Esophagus squamous epithelium (tissue), 5 donors: ENCODE measurements at regions not wholly inside any gene's neighbourhood (a gene's known extent, or its start where the extent isn't known, plus 50 kb on each side); places are given as distances from the start of the nearest gene placed in this dataset.
"Not testable (repeated sequence)": the region's sequence is repeated elsewhere in the genome, so short reads cannot be mapped to it uniquely, and the experiment has no call there.

ENCODE experiments used
- DNase-seq: peaks from one replicate; lab custom pipeline; 2025; lab: John Stamatoyannopoulos, UW
- H3K27ac ChIP-seq, 4 donors: fragments of 200-600 bp; sonication (generic); one replicate each; pipeline ENCODE4 v1.5.1; 2016 to 2019; ENCODE audit warnings: mild to moderate bottlenecking in 1 of 4
- H3K27me3 ChIP-seq, 4 donors: fragments of 200-600 bp; sonication (generic); 1 replicate in 3 of 4; 2 replicates in 1 of 4; pipeline versions ENCODE4 v1.5.1 to v1.6.0; 2017 to 2021; ENCODE audit warnings: antibody characterized with exemption in 1 of 4
- H3K36me3 ChIP-seq, 3 donors: fragments of 200-600 bp; sonication (generic); one replicate each; pipeline ENCODE4 v1.5.1; 2016 to 2019
- H3K4me1 ChIP-seq, 3 donors: fragments of 200-600 bp; sonication (generic); one replicate each; pipeline ENCODE4 v1.5.1; 2017 to 2019
- H3K4me3 ChIP-seq, 4 donors: fragments of 200-600 bp; sonication (generic); 1 replicate in 3 of 4; 2 replicates in 1 of 4; pipeline ENCODE4 v1.5.1; 2016 to 2019; ENCODE audit warnings: mild to moderate bottlenecking in 2 of 4, moderate library complexity in 1 of 4
- H3K9me3 ChIP-seq, 3 donors: fragments of 200-600 bp; sonication (generic); one replicate each; pipeline ENCODE4 v1.5.1; 2016 to 2019
- CTCF ChIP-seq, 6 experiments: fragments of 450-650 bp in 4 of 6; fragments of 200-600 bp in 2 of 6; sonication (generic) in 2 of 6; IDR thresholded peaks; one replicate each; pipeline ENCODE4 v1.5.1; 2016 to 2019; ENCODE audit warnings: antibody characterized with exemption in 6 of 6, mild to moderate bottlenecking in 4 of 6, moderate library complexity in 4 of 6
- POLR2A ChIP-seq, 4 donors: fragments of 450-650 bp; IDR thresholded peaks; one replicate each; pipeline ENCODE4 v1.6.1; 2017; ENCODE audit warnings: antibody characterized with exemption in 4 of 4, mild to moderate bottlenecking in 4 of 4, moderate library complexity in 3 of 4
- WGBS, 2 donors: methylation state at CpG; one replicate each; pipeline ENCODE4 v1.1.5; 2018; 5-methylcytosine and 5-hydroxymethylcytosine counted together
- intact Hi-C: fragments of 100-400 bp; cut with DNase I; formaldehyde crosslinking; loops from one replicate; pipeline ENCODE4 v1.15.0; 2022
- donor health status: DM: yes; HTN: yes; CAD: no.

- WGBS, 2 donors = 59 to 81% methylated on average over 10 to 11 of the region's 11 CpGs
- Histone ChIP-seq H3K36me3 (no peaks in the 10 kb centered on the region), H3K27ac (no peak overlapping the region), H3K4me1 (no peaks in the 10 kb centered on the region), H3K9me3 (no peaks in the 10 kb centered on the region), H3K4me3 (no peak overlapping the region), H3K27me3 (peaks cover 0 to 36% (median 0%) of the 10 kb centered on the region in 4 donors)
- TF ChIP-seq POLR2A (IDR thresholded peaks at IDR 0.05) = no peak
- TF ChIP-seq CTCF (IDR thresholded peaks at IDR 0.05) = no peak
- no peak for DNase-seq
- intact Hi-C loops = no loop called here
Observed at GRCh38 chr10:131554821-131555220, 243.3 kb upstream of the TCERG1L start.

- no peak overlapping the region for H3K27ac ChIP-seq
- WGBS, 2 donors = 28 to 77% methylated on average over 4 to 5 of the region's 7 CpGs
- no peaks in the 10 kb centered on the region for H3K4me1 ChIP-seq
- H3K36me3 ChIP-seq = no peaks in the 10 kb centered on the region
- no peak for TF ChIP-seq CTCF (IDR thresholded peaks at IDR 0.05)
- no peak for TF ChIP-seq POLR2A (IDR thresholded peaks at IDR 0.05)
- no peak for DNase-seq
- peaks cover 0 to 42% (median 0%) of the 10 kb centered on the region in 4 donors for H3K27me3 ChIP-seq
- H3K4me3 ChIP-seq = no peak overlapping the region
- no peaks in the 10 kb centered on the region for H3K9me3 ChIP-seq
- intact Hi-C loops = no loop called here
Observed at GRCh38 chr10:131555406-131555805, 243.9 kb upstream of the TCERG1L start.

- 59 to 63% methylated on average over 11 to 17 of the region's 17 CpGs for WGBS, 2 donors
- Histone ChIP-seq H3K4me3 (no peak overlapping the region), H3K27ac (no peak overlapping the region), H3K9me3 (no peaks in the 10 kb centered on the region), H3K27me3 (peaks cover 0 to 51% (median 0%) of the 10 kb centered on the region in 4 donors), H3K4me1 (no peaks in the 10 kb centered on the region), H3K36me3 (no peaks in the 10 kb centered on the region)
- no peak for TF ChIP-seq POLR2A (IDR thresholded peaks at IDR 0.05)
- TF ChIP-seq CTCF (IDR thresholded peaks at IDR 0.05) = no peak
- intact Hi-C loops = no loop called here
- DNase-seq = no peak
Observed at GRCh38 chr10:131556061-131556896, 244.8 kb upstream of the TCERG1L start.

GRCh38 chr10:131556897-131557495 is 245.5 kb upstream of the TCERG1L start:
- Histone ChIP-seq H3K27ac (no peak overlapping the region), H3K4me1 (no peaks in the 10 kb centered on the region), H3K9me3 (no peaks in the 10 kb centered on the region), H3K36me3 (no peaks in the 10 kb centered on the region), H3K4me3 (no peak overlapping the region), H3K27me3 (peaks cover 0 to 54% (median 0%) of the 10 kb centered on the region in 4 donors)
- intact Hi-C loops = no loop called here
- TF ChIP-seq POLR2A (IDR thresholded peaks at IDR 0.05) = no peak
- no peak for TF ChIP-seq CTCF (IDR thresholded peaks at IDR 0.05)
- 28 to 64% methylated on average over 8 to 12 of the region's 12 CpGs for WGBS, 2 donors
- no peak for DNase-seq

- H3K9me3 ChIP-seq, DNase-seq, H3K4me3 ChIP-seq, H3K36me3 ChIP-seq, H3K27ac ChIP-seq, H3K4me1 ChIP-seq, intact Hi-C loops: not testable (repeated sequence)
- 55 to 75% methylated on average over 4 to 5 of the region's 9 CpGs for WGBS, 2 donors
- peaks cover 0 to 51% (median 0%) of the 10 kb centered on the region in 4 donors for H3K27me3 ChIP-seq
Observed at GRCh38 chr10:131557956-131558355, 246.4 kb upstream of the TCERG1L start.
